ENCODE measurements at regions not wholly inside any gene's neighbourhood (a gene's known extent, or its start where the extent isn't known, plus 50 kb on each side); places are given as distances from the start of the nearest gene placed in this dataset.

- Histone ChIP-seq H4K20me1 (ENCODE audit: control insufficient read depth, extremely low read depth, insufficient read depth, low read length) (no peaks in the 10 kb centered on the region), H3K9ac (ENCODE audit: control insufficient read depth, extremely low read depth, insufficient read depth, low read length) (no peak overlapping the region), H3K4me3 (ENCODE audit: control insufficient read depth in 2 of 3, extremely low read depth in 1 of 3, insufficient read depth in 2 of 3, low read depth in 1 of 3, low read length in 3 of 3) (no peak overlapping the region), H3K27ac (ENCODE audit: control insufficient read depth, insufficient read depth, low read length) (no peak overlapping the region), H2AFZ (ENCODE audit: control insufficient read depth, low read length) (peak overlapping the region; percentile 17), H3K9me3 (ENCODE audit: control insufficient read depth, low read depth, low read length) (no peaks in the 10 kb centered on the region), H3K36me3 (ENCODE audit: control insufficient read depth in 2 of 2, extremely low read depth in 1 of 2, insufficient read depth in 2 of 2, low read length in 2 of 2) (no peaks in the 10 kb centered on the region), H3K27me3 (ENCODE audit: control insufficient read depth, extremely low read depth, insufficient read depth, low read length) (no peaks in the 10 kb centered on the region), H3K79me2 (ENCODE audit: control insufficient read depth, insufficient read depth, low read length) (no peaks in the 10 kb centered on the region), H3K4me2 (ENCODE audit: control insufficient read depth, extremely low read depth, insufficient read depth, low read depth, low read length) (no peak overlapping the region), H3K9me1 (ENCODE audit: control insufficient read depth, extremely low read depth, insufficient read depth, low read length) (no peaks in the 10 kb centered on the region), H3K4me1 (ENCODE audit: control insufficient read depth, extremely low read depth, insufficient read depth, low read length) (peaks cover 5% of the 10 kb centered on the region)
- DNase-seq (ENCODE audit: low read depth, low spot score) (no peak), FAIRE-seq (no peak)
- dilution Hi-C loops (cut with MboI; ENCODE audit: extremely low pct_ligation_motif_present, low sequenced_read_pairs), result no loop called here
- TF ChIP-seq CTCF (optimal IDR thresholded peaks at IDR 0.05 in 1 of 3, IDR thresholded peaks at IDR 0.05 in 1 of 3, conservative IDR thresholded peaks at IDR 0.05 in 1 of 3; ENCODE audit: extremely low read depth in 1 of 3, insufficient read depth in 2 of 3, low read length in 3 of 3) (no peak), EZH2 (IDR thresholded peaks at IDR 0.05; ENCODE audit: low read length) (no peak)
Measured at GRCh38 chr20:22449188-22449973, 135.0 kb downstream of the FOXA2 start.

DNA sequence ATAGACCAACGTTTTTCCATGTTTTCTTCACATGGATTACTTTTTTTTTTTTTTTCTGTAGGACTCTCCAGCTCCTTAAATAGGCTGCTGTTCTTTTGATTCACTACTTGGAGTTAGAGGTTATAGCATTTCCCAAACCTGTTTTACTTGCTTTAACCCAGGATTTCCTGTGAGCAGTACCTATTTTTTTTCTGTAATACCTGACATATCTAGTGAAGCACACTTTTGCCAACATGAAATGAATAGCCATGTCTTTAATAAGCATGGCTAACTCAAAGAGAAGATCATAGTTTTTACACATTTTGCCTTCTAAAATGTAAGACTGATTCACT lies 137.0 kb downstream of the FOXA2 start:
- H3K27ac ChIP-seq (ENCODE audit: control insufficient read depth, insufficient read depth, low read length), result no peak overlapping the region
- no peaks in the 10 kb centered on the region for H4K20me1 ChIP-seq (ENCODE audit: control insufficient read depth, extremely low read depth, insufficient read depth, low read length)
- no peak overlapping the region for H3K4me3 ChIP-seq (ENCODE audit: control insufficient read depth in 2 of 3, extremely low read depth in 1 of 3, insufficient read depth in 2 of 3, low read depth in 1 of 3, low read length in 3 of 3)
- no peaks in the 10 kb centered on the region for H3K9me3 ChIP-seq (ENCODE audit: control insufficient read depth, low read depth, low read length)
- no peak overlapping the region for H2AFZ ChIP-seq (ENCODE audit: control insufficient read depth, low read length)
- dilution Hi-C loops (cut with MboI; ENCODE audit: extremely low pct_ligation_motif_present, low sequenced_read_pairs), result no loop called here
- H3K4me2 ChIP-seq (ENCODE audit: control insufficient read depth, extremely low read depth, insufficient read depth, low read depth, low read length), result peak overlapping the region; percentile 29
- H3K4me1 ChIP-seq (ENCODE audit: control insufficient read depth, extremely low read depth, insufficient read depth, low read length), result peaks cover 5% of the 10 kb centered on the region
- no peaks in the 10 kb centered on the region for H3K79me2 ChIP-seq (ENCODE audit: control insufficient read depth, insufficient read depth, low read length)
- H3K36me3 ChIP-seq (ENCODE audit: control insufficient read depth in 2 of 2, extremely low read depth in 1 of 2, insufficient read depth in 2 of 2, low read length in 2 of 2), result no peaks in the 10 kb centered on the region
- H3K9me1 ChIP-seq (ENCODE audit: control insufficient read depth, extremely low read depth, insufficient read depth, low read length), result no peaks in the 10 kb centered on the region
- TF ChIP-seq CTCF (optimal IDR thresholded peaks at IDR 0.05 in 1 of 3, IDR thresholded peaks at IDR 0.05 in 1 of 3, conservative IDR thresholded peaks at IDR 0.05 in 1 of 3; ENCODE audit: extremely low read depth in 1 of 3, insufficient read depth in 2 of 3, low read length in 3 of 3), result no peak
- TF ChIP-seq EZH2 (IDR thresholded peaks at IDR 0.05; ENCODE audit: low read length), result no peak
- H3K9ac ChIP-seq (ENCODE audit: control insufficient read depth, extremely low read depth, insufficient read depth, low read length), result no peak overlapping the region
- H3K27me3 ChIP-seq (ENCODE audit: control insufficient read depth, extremely low read depth, insufficient read depth, low read length), result no peaks in the 10 kb centered on the region
- no peak for DNase-seq (ENCODE audit: low read depth, low spot score)
- FAIRE-seq, result no peak
